GM13976 (cell line): ENCODE measurements at regions not wholly inside any gene's neighbourhood (a gene's known extent, or its start where the extent isn't known, plus 50 kb on each side); places are given as distances from the start of the nearest gene placed in this dataset.

ENCODE experiments used
- DNase-seq: peaks from one replicate; pipeline ENCODE4 v3.0.0; 2012; ENCODE audit warnings: low spot score
- in situ Hi-C: fragments of 300-500 bp; cut with MboI; formaldehyde crosslinking; loops from one replicate; pipeline ENCODE4 v1.12.0; 2022; ENCODE audit warnings: low sequenced_read_pairs, mixed read lengths, inconsistent platforms; ENCODE audit not compliant: unreplicated experiment
- TF ChIP-seq, protein P1 (sequence below): IDR thresholded peaks from 2 replicates; pipeline ENCODE4 v1.5.1; 2012; ENCODE audit warnings: borderline replicate concordance, mild to moderate bottlenecking; ENCODE audit not compliant: insufficient read depth; ENCODE audit errors: extremely low read depth, missing control alignments, control extremely low read depth

GRCh38 chr9:90065851-90066250 is 461.0 kb downstream of the GADD45G start:
- no peak for DNase-seq
- in situ Hi-C loops = no loop called here

DNA sequence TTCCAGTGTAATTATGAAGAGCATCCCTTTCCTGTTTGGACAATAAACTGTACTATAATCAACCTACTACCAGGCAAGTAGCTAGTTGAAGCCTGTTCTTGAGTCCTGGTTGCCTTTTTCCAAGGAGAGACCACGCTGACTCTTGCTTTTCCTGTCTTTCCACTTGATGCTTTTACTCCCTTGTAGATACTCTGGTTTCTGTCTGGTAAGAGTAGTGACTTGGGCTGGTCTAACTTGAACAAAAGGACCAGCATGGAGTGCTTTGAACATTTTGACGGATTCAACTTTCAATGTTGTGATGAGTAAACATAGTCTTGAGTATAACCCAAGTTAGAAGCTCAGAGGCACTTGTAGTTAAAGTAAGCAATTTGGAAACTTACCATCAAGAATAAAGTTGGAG is 464.3 kb downstream of the GADD45G start:
- DNase-seq = no peak
- in situ Hi-C loops = no loop called here
- TF ChIP-seq, protein P1, sequence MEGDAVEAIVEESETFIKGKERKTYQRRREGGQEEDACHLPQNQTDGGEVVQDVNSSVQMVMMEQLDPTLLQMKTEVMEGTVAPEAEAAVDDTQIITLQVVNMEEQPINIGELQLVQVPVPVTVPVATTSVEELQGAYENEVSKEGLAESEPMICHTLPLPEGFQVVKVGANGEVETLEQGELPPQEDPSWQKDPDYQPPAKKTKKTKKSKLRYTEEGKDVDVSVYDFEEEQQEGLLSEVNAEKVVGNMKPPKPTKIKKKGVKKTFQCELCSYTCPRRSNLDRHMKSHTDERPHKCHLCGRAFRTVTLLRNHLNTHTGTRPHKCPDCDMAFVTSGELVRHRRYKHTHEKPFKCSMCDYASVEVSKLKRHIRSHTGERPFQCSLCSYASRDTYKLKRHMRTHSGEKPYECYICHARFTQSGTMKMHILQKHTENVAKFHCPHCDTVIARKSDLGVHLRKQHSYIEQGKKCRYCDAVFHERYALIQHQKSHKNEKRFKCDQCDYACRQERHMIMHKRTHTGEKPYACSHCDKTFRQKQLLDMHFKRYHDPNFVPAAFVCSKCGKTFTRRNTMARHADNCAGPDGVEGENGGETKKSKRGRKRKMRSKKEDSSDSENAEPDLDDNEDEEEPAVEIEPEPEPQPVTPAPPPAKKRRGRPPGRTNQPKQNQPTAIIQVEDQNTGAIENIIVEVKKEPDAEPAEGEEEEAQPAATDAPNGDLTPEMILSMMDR = no peak

More at GRCh38 chr9:90065851-90066250, 461.0 kb downstream of the GADD45G start:
- TF ChIP-seq, protein P1 = no peak

DNA sequence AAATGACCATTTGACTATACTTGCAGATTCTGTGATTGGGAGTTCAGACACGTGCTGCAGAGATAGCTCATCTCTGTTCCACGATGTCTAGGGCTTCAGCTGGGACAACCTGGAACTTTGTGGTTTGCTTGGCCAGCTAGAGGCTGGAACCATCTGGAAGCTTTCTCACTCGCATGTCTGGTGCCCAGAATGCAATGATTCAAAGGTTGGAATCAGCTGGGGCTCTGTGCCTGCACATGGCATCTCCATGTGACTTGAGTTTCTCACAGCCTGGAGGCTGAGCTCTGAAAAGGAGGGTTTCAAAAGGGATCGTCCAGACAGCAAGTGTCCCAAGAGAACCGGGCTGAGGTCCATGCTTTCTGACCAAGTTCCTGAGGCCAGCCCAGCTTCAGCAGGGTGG is 465.2 kb downstream of the GADD45G start:
- DNase-seq = no peak
- in situ Hi-C loops = no loop called here

DNA sequence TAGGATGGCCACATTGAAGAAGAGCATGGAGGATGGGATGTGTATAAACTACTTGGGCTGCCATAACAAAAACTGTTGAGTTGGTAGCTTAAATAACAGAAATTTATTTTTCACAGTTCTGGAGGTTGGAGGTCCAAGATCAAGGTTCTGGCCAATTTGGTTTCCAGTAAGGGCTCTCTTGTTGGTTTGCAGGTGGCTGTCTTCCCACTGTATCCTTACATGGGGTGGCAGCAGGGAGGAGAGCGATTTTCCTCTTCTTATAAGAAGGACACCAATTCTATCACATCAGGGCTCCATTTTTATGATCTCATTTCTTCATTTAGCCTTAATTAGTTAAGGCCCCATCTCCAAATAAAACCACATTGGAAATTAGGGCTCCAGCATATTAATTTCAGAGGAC is 465.7 kb downstream of the GADD45G start:
- in situ Hi-C loops = no loop called here
- no peak for DNase-seq
- TF ChIP-seq, protein P1 = no peak

More for the DNA sequence above, 465.2 kb downstream of the GADD45G start:
- TF ChIP-seq, protein P1 = no peak

GRCh38 chr9:90070931-90071660 is 466.3 kb downstream of the GADD45G start:
- TF ChIP-seq, protein P1 = no peak
- in situ Hi-C loops = no loop called here
- no peak for DNase-seq

- TF ChIP-seq, protein P1 = no peak
- in situ Hi-C loops = no loop called here
- no peak for DNase-seq
Observed at GRCh38 chr9:90073186-90073945, 468.6 kb downstream of the GADD45G start.
